ENCODE measurements at regions not wholly inside any gene's neighbourhood (a gene's known extent, or its start where the extent isn't known, plus 50 kb on each side); places are given as distances from the start of the nearest gene placed in this dataset.

DNA sequence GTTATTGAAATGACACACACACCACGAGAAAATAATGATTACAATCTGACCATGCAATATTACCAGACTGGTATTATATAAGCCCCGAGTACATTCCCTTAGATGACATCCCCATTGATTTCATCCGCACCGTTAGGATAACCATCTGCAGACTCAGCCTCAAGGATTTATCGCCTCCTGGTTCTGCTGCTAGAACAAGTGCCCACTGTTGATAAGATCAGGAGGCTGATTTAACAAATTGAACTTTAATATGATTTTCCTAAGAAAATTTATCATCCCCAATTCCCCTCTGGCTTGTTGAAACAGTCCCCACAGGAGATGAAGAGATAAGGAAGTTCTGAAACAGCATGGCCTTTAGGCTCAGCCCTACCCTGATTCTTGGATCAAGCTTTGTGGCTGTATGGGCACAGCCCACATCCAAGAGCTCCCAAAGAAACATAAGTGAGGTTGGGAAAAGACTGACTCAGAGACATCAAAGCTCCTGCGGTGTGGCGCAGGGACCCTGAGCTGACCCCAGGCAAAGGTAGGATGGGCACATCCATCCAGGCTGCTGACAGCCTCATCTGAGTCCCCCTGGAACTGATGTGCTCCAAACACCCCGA lies 59.2 kb upstream of the CHCHD3 start:
- Mint-ChIP-seq H3K9me3 (no peaks in the 10 kb centered on the region), H3K27me3 (ENCODE audit: low read depth) (peaks cover 20% of the 10 kb centered on the region), H3K4me1 (no peaks in the 10 kb centered on the region), H3K4me3 (no peak overlapping the region), H3K36me3 (ENCODE audit: low read depth) (no peaks in the 10 kb centered on the region), H3K27ac (ENCODE audit: unreplicated experiment) (no peak overlapping the region)
- TF ChIP-seq, protein P1, sequence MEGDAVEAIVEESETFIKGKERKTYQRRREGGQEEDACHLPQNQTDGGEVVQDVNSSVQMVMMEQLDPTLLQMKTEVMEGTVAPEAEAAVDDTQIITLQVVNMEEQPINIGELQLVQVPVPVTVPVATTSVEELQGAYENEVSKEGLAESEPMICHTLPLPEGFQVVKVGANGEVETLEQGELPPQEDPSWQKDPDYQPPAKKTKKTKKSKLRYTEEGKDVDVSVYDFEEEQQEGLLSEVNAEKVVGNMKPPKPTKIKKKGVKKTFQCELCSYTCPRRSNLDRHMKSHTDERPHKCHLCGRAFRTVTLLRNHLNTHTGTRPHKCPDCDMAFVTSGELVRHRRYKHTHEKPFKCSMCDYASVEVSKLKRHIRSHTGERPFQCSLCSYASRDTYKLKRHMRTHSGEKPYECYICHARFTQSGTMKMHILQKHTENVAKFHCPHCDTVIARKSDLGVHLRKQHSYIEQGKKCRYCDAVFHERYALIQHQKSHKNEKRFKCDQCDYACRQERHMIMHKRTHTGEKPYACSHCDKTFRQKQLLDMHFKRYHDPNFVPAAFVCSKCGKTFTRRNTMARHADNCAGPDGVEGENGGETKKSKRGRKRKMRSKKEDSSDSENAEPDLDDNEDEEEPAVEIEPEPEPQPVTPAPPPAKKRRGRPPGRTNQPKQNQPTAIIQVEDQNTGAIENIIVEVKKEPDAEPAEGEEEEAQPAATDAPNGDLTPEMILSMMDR (conservative IDR thresholded peaks at IDR 0.05) = no peak
- DNase-seq (ENCODE audit: low read depth, low spot score) = no peak

DNA sequence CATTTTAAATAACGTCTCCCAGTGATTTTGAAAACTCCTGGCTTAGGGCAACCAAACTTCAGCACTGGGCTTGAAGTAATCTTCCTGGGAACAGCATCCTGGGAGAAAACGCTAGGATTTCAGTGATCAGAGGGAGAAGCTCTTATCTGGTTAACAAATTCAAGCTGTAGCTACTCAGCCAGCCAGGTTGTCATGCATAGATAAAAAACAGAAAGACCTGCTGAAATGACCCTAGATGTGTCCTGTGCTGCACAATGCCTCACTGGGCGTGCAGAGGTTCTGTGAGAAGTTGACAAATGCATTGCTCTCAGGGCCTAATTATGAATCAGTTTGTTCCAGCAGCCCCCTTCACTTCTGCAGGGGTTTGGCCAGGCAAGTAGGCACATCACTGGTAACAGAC lies 68.9 kb upstream of the CHCHD3 start:
- Mint-ChIP-seq H3K4me3 (no peak overlapping the region), H3K27me3 (ENCODE audit: low read depth) (peaks cover 11% of the 10 kb centered on the region), H3K9me3 (peaks cover 2% of the 10 kb centered on the region), H3K27ac (ENCODE audit: unreplicated experiment) (no peak overlapping the region), H3K36me3 (ENCODE audit: low read depth) (no peaks in the 10 kb centered on the region), H3K4me1 (no peaks in the 10 kb centered on the region)
- no peak for DNase-seq (ENCODE audit: low read depth, low spot score)
- TF ChIP-seq, protein P1 (conservative IDR thresholded peaks at IDR 0.05) = no peak

DNA sequence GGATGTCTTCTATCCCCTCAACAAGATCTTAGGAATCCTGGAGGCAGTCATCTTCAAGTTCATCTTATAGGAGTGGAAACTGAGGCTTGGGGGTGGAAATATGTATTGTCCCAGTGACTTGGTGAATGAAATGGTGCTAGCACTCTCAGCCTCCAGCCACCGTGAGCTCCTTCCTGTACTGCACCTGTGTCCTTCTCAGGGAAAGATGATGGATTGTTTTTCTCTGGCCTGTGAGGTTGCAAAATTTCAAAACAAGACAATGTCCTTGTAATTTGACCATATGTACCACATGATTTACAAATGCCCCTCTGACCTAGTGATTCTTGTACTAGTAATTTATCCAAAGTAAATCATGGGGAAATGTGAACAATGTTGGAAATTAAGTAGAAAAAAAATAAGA lies 71.0 kb upstream of the CHCHD3 start:
- peaks cover 2% of the 10 kb centered on the region for H3K9me3 Mint-ChIP-seq
- TF ChIP-seq, protein P1 (conservative IDR thresholded peaks at IDR 0.05) = no peak
- DNase-seq (ENCODE audit: low read depth, low spot score) = no peak
- no peaks in the 10 kb centered on the region for H3K4me1 Mint-ChIP-seq
- no peak overlapping the region for H3K4me3 Mint-ChIP-seq
- no peak overlapping the region for H3K27ac Mint-ChIP-seq (ENCODE audit: unreplicated experiment)
- peaks cover 6% of the 10 kb centered on the region for H3K27me3 Mint-ChIP-seq (ENCODE audit: low read depth)
- no peaks in the 10 kb centered on the region for H3K36me3 Mint-ChIP-seq (ENCODE audit: low read depth)

DNA sequence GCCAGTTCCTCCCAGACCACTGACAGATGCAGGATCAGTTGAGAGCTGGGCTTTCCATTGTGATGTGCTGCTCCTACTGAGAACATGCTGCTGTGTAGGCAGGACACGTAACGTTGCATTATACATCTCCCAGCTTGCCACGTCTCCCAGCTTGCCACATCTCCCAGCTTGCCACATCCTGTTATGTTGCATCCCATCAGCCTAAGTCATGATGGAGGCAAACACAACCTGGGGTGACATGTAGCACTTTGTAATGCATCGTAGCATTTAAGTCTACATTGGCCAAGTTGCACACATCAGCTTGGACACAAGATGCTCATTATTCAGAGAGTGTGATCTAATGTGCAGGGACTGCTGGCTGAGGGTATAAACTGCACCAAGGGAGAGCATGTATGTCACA lies 73.3 kb upstream of the CHCHD3 start:
- TF ChIP-seq, protein P1 (conservative IDR thresholded peaks at IDR 0.05) = no peak
- Mint-ChIP-seq H3K4me1 (no peaks in the 10 kb centered on the region), H3K27me3 (ENCODE audit: low read depth) (no peaks in the 10 kb centered on the region), H3K27ac (ENCODE audit: unreplicated experiment) (no peak overlapping the region), H3K36me3 (ENCODE audit: low read depth) (no peaks in the 10 kb centered on the region), H3K9me3 (peaks cover 2% of the 10 kb centered on the region), H3K4me3 (no peak overlapping the region)
- no peak for DNase-seq (ENCODE audit: low read depth, low spot score)

DNA sequence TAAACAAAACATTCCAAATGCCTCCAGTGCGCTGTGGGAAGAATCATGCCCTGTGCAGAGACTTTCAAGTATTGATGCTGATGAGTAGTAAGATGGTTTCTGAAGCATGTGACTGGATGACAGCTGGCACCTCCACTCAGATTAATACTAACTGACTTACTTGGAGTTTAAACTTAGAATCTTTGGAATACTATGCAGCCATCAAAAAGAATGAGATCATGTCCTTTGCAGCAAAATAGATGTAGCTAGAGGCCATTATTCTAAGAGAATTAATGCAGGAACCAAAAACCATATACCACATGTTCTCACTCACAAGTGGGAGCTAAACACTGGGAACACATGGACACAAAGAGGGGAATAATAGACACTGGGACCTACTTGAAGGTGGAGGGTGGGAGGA lies 73.8 kb upstream of the CHCHD3 start:
- Mint-ChIP-seq H3K36me3 (ENCODE audit: low read depth) (no peaks in the 10 kb centered on the region), H3K27ac (ENCODE audit: unreplicated experiment) (no peak overlapping the region), H3K4me3 (no peak overlapping the region), H3K27me3 (ENCODE audit: low read depth) (no peaks in the 10 kb centered on the region), H3K9me3 (peaks cover 2% of the 10 kb centered on the region), H3K4me1 (no peaks in the 10 kb centered on the region)
- TF ChIP-seq, protein P1 (conservative IDR thresholded peaks at IDR 0.05) = no peak
- no peak for DNase-seq (ENCODE audit: low read depth, low spot score)

Measured in neural crest cell (in vitro differentiated cells).